PC-9 (cell line): ENCODE measurements at regions not wholly inside any gene's neighbourhood (a gene's known extent, or its start where the extent isn't known, plus 50 kb on each side); places are given as distances from the start of the nearest gene placed in this dataset.

Experiments used
- BruUV-seq: library from RNA; stranded (reverse); fragments of 400-500 nt; replicated peaks from 2 replicates; lab custom pipeline; 2021; lab: Mats Ljungman, UMichigan
- CTCF ChIA-PET: fragments of 300-600 bp; sonication (Branson Sonifier 250); formaldehyde crosslinking; loops from one replicate; lab custom pipeline; 2022; ENCODE audit warnings: antibody characterized with exemption; lab: Charles Lee
- POLR2A ChIA-PET: fragments of 300-600 bp; sonication (Branson Sonifier 250); formaldehyde crosslinking; loops from one replicate; lab custom pipeline; 2022; ENCODE audit warnings: antibody characterized with exemption; ENCODE audit not compliant: unreplicated experiment; lab: Charles Lee
- DNase-seq, 2 experiments: peaks; one replicate each; pipeline versions ENCODE4 v3.0.0 to v3.0.0-alpha.2; 2015 to 2022; ENCODE audit warnings: mixed read lengths in 1 of 2
- H2AFZ ChIP-seq: fragments of 200-600 bp; sonication (generic); 2 replicates; pipeline ENCODE4 v1.8.1; 2017; ENCODE audit warnings: antibody characterized with exemption
- H3F3A ChIP-seq: fragments of 200-600 bp; sonication (generic); 2 replicates; pipeline ENCODE4 v1.8.1; 2017; ENCODE audit warnings: antibody characterized with exemption, mild to moderate bottlenecking, low read depth; ENCODE audit not compliant: insufficient read depth
- H3K27ac ChIP-seq: fragments of 200-600 bp; sonication (generic); 2 replicates; pipeline ENCODE4 v1.6.1; 2016; ENCODE audit warnings: mixed run types
- H3K27me3 ChIP-seq: fragments of 200-600 bp; sonication (generic); 2 replicates; pipeline ENCODE4 v1.6.1; 2016; ENCODE audit warnings: low read depth, mixed run types; ENCODE audit not compliant: insufficient read depth
- H3K36me3 ChIP-seq: fragments of 200-600 bp; sonication (generic); 2 replicates; pipeline ENCODE4 v1.6.1; 2016; ENCODE audit warnings: low read depth, mixed run types
- H3K4me1 ChIP-seq: fragments of 200-600 bp; sonication (generic); replicated peaks from 2 replicates; pipeline ENCODE4 v1.6.1; 2016; ENCODE audit warnings: mixed run types; ENCODE audit not compliant: insufficient read depth
- H3K4me2 ChIP-seq: fragments of 200-600 bp; sonication (generic); 2 replicates; pipeline ENCODE4 v1.6.1; 2017; ENCODE audit warnings: mixed run types
- H3K4me3 ChIP-seq: fragments of 200-600 bp; sonication (generic); 2 replicates; pipeline ENCODE4 v1.6.1; 2016; ENCODE audit warnings: mixed run types
- H3K79me2 ChIP-seq: fragments of 200-600 bp; sonication (generic); 2 replicates; pipeline ENCODE4 v1.6.1; 2017; ENCODE audit warnings: low read depth, mixed run types
- H3K9me2 ChIP-seq: fragments of 200-600 bp; sonication (generic); 2 replicates; pipeline ENCODE4 v1.8.1; 2017; ENCODE audit warnings: mild to moderate bottlenecking; ENCODE audit not compliant: insufficient read depth
- H3K9me3 ChIP-seq: fragments of 200-600 bp; sonication (generic); 2 replicates; pipeline ENCODE4 v1.8.1; 2016; ENCODE audit warnings: low read depth; ENCODE audit not compliant: insufficient read depth
- H4K20me1 ChIP-seq: fragments of 200-600 bp; sonication (generic); 2 replicates; pipeline ENCODE4 v1.8.1; 2017; ENCODE audit not compliant: insufficient read depth
- EZH2 ChIP-seq: fragments of 200-600 bp; sonication (generic); IDR thresholded peaks from 2 replicates; pipeline ENCODE4 v1.8.0; 2017; ENCODE audit warnings: antibody characterized with exemption, low read depth
- intact Hi-C: fragments of 100-400 bp; cut with micrococcal nuclease; formaldehyde crosslinking; loops from one replicate; pipeline ENCODE4 v1.10.0; 2022; ENCODE audit not compliant: unreplicated experiment
- TF ChIP-seq, protein P1 (sequence below): fragments of 200-600 bp; sonication (generic); conservative IDR thresholded peaks from 2 replicates; pipeline ENCODE4 v1.6.1; 2017; ENCODE audit warnings: mixed run types, antibody characterized with exemption, mild to moderate bottlenecking, moderate library complexity

DNA sequence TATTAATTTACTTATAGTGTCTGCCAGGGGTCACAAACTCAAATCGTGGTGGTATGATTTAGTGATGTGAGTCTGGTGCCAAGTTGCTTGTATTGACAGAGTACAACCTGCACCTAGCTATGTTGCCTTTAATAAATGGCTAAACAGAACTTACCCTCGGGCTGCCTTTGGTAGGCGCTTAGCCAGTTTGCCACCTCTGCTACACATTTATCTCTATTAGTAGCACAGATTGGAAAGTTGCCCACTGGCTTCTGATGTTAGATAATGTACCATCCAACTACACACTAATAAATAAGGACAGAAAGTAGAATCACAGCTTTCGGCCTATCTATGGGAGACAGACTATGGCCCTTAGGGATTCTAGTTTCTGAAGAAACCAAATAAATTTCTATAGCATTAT, 368.4 kb downstream of the MAN2A1 start:
- no peak for TF ChIP-seq EZH2
- TF ChIP-seq, protein P1, sequence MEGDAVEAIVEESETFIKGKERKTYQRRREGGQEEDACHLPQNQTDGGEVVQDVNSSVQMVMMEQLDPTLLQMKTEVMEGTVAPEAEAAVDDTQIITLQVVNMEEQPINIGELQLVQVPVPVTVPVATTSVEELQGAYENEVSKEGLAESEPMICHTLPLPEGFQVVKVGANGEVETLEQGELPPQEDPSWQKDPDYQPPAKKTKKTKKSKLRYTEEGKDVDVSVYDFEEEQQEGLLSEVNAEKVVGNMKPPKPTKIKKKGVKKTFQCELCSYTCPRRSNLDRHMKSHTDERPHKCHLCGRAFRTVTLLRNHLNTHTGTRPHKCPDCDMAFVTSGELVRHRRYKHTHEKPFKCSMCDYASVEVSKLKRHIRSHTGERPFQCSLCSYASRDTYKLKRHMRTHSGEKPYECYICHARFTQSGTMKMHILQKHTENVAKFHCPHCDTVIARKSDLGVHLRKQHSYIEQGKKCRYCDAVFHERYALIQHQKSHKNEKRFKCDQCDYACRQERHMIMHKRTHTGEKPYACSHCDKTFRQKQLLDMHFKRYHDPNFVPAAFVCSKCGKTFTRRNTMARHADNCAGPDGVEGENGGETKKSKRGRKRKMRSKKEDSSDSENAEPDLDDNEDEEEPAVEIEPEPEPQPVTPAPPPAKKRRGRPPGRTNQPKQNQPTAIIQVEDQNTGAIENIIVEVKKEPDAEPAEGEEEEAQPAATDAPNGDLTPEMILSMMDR: no peak
- intact Hi-C loops: no loop called here

GRCh38 chr5:110062246-110062645, 372.5 kb downstream of the MAN2A1 start:
- intact Hi-C loops: no loop called here
- H3K9me2 ChIP-seq: no peaks in the 10 kb centered on the region
- POLR2A ChIA-PET: no interaction called here
- H3K4me2 ChIP-seq: no peak overlapping the region
- no peaks in the 10 kb centered on the region for H3K4me1 ChIP-seq
- CTCF ChIA-PET: no interaction called here
- no peaks in the 10 kb centered on the region for H4K20me1 ChIP-seq
- H3K36me3 ChIP-seq: no peaks in the 10 kb centered on the region
- no peaks in the 10 kb centered on the region for H3F3A ChIP-seq
- DNase-seq: no peak
- no peaks in the 10 kb centered on the region for H3K27me3 ChIP-seq
- H3K4me3 ChIP-seq: no peak overlapping the region
- H2AFZ ChIP-seq: no peak overlapping the region
- H3K27ac ChIP-seq: no peak overlapping the region
- H3K79me2 ChIP-seq: no peaks in the 10 kb centered on the region
- no peaks in the 10 kb centered on the region for H3K9me3 ChIP-seq
- no peak for TF ChIP-seq EZH2
- TF ChIP-seq, protein P1: no peak
- BruUV-seq: no TSS peak

More for the DNA sequence above, 368.4 kb downstream of the MAN2A1 start:
- Histone ChIP-seq H3K36me3 (no peaks in the 10 kb centered on the region), H2AFZ (no peak overlapping the region), H4K20me1 (no peaks in the 10 kb centered on the region), H3F3A (no peaks in the 10 kb centered on the region), H3K27me3 (no peaks in the 10 kb centered on the region), H3K9me2 (no peaks in the 10 kb centered on the region; the same call in 1 of the 2 replicates), H3K4me3 (no peak overlapping the region), H3K4me1 (no peaks in the 10 kb centered on the region), H3K4me2 (no peak overlapping the region), H3K79me2 (no peaks in the 10 kb centered on the region), H3K9me3 (no peaks in the 10 kb centered on the region), H3K27ac (no peak overlapping the region)
- ChIA-PET POLR2A (no interaction called here), CTCF (no interaction called here)
- no TSS peak for BruUV-seq
- DNase-seq: no peak

- Histone ChIP-seq H4K20me1 (no peaks in the 10 kb centered on the region), H3K4me2 (no peak overlapping the region), H3K4me3 (no peak overlapping the region), H3F3A (no peaks in the 10 kb centered on the region), H3K9me3 (no peaks in the 10 kb centered on the region), H3K27ac (no peak overlapping the region), H3K9me2 (no peaks in the 10 kb centered on the region), H3K4me1 (no peaks in the 10 kb centered on the region), H3K79me2 (no peaks in the 10 kb centered on the region), H3K36me3 (no peaks in the 10 kb centered on the region), H3K27me3 (no peaks in the 10 kb centered on the region), H2AFZ (no peak overlapping the region)
- DNase-seq: no peak
- CTCF ChIA-PET: no interaction called here
- BruUV-seq: no TSS peak
- POLR2A ChIA-PET: no interaction called here
- no peak for TF ChIP-seq EZH2
- TF ChIP-seq, protein P1: no peak
- intact Hi-C loops: no loop called here
These were observed 374.2 kb downstream of the MAN2A1 start for GRCh38 chr5:110063640-110064602.
